ENCODE measurements at regions not wholly inside any gene's neighbourhood (a gene's known extent, or its start where the extent isn't known, plus 50 kb on each side); places are given as distances from the start of the nearest gene placed in this dataset.

DNA sequence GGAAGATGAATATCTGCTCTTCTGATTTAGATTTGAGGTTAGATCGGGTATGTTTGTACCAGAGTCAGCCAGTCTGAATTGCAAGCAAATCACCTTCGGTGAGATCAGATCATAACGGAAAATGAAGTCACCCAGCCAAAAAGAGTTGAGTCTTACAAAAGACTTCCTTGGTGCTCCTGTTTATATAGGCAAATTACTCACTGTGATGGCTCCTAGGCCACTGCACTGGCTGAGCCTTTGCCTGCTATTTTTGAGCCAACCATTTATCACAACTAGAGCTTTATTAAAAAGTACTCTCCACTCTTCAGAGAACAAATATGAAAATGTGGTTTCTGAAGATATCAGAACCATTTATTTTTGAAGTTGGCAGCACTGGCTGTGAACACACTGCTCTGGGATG, 277.7 kb upstream of the PCSK5 start:
- no peaks in the 10 kb centered on the region for H4K20me1 ChIP-seq (ENCODE audit: insufficient read depth, low read length)
- no peak overlapping the region for H3K9ac ChIP-seq (ENCODE audit: insufficient read depth, low read depth, low read length)
- DNase-seq (ENCODE audit: low spot score) = no peak
- H3K79me2 ChIP-seq (ENCODE audit: insufficient read depth, low read length) = no peaks in the 10 kb centered on the region
- 0% methylated on average over 3 of the region's 3 CpGs for WGBS (ENCODE audit: low lambda C conversion rate)
- intact Hi-C loops (cut with micrococcal nuclease; ENCODE audit: unreplicated experiment) = no loop called here
- CTCF ChIA-PET (ENCODE audit: low intra/inter-chr PET ratio, low total read pairs) = no interaction called here
- H3K27me3 ChIP-seq (ENCODE audit: control insufficient read depth in 1 of 2, insufficient read depth in 2 of 2, low read length in 2 of 2) = no peaks in the 10 kb centered on the region
- H3K4me3 ChIP-seq (replicated peaks in 1 of 3; ENCODE audit: insufficient read depth in 1 of 3, low read depth in 2 of 3, low read length in 3 of 3) = no peak overlapping the region
- FAIRE-seq = no peak
- BruUV-seq (replicated peaks) = no TSS peak
- H3K36me3 ChIP-seq (replicated peaks in 1 of 2; ENCODE audit: control insufficient read depth in 1 of 2, insufficient read depth in 2 of 2, low read length in 2 of 2) = no peaks in the 10 kb centered on the region
- no peak overlapping the region for H2AFZ ChIP-seq (ENCODE audit: low read length)
- no peaks in the 10 kb centered on the region for H3K9me3 ChIP-seq (ENCODE audit: low read length)
- in situ Hi-C loops (cut with HindIII; ENCODE audit: extremely low pct_ligation_motif_present, low pct_unique_long_range_greater_than_20kb) = no loop called here
- POLR2A ChIA-PET = no interaction called here
- no peak for TF ChIP-seq THAP7 (CRISPR knock-in tag; IDR thresholded peaks at IDR 0.05)
- TF ChIP-seq, protein P1, sequence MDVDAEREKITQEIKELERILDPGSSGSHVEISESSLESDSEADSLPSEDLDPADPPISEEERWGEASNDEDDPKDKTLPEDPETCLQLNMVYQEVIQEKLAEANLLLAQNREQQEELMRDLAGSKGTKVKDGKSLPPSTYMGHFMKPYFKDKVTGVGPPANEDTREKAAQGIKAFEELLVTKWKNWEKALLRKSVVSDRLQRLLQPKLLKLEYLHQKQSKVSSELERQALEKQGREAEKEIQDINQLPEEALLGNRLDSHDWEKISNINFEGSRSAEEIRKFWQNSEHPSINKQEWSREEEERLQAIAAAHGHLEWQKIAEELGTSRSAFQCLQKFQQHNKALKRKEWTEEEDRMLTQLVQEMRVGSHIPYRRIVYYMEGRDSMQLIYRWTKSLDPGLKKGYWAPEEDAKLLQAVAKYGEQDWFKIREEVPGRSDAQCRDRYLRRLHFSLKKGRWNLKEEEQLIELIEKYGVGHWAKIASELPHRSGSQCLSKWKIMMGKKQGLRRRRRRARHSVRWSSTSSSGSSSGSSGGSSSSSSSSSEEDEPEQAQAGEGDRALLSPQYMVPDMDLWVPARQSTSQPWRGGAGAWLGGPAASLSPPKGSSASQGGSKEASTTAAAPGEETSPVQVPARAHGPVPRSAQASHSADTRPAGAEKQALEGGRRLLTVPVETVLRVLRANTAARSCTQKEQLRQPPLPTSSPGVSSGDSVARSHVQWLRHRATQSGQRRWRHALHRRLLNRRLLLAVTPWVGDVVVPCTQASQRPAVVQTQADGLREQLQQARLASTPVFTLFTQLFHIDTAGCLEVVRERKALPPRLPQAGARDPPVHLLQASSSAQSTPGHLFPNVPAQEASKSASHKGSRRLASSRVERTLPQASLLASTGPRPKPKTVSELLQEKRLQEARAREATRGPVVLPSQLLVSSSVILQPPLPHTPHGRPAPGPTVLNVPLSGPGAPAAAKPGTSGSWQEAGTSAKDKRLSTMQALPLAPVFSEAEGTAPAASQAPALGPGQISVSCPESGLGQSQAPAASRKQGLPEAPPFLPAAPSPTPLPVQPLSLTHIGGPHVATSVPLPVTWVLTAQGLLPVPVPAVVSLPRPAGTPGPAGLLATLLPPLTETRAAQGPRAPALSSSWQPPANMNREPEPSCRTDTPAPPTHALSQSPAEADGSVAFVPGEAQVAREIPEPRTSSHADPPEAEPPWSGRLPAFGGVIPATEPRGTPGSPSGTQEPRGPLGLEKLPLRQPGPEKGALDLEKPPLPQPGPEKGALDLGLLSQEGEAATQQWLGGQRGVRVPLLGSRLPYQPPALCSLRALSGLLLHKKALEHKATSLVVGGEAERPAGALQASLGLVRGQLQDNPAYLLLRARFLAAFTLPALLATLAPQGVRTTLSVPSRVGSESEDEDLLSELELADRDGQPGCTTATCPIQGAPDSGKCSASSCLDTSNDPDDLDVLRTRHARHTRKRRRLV (CRISPR knock-in tag; IDR thresholded peaks at IDR 0.05) = no peak
- no peaks in the 10 kb centered on the region for H3K4me1 ChIP-seq (ENCODE audit: insufficient read depth, low read length)
- no peak for ATAC-seq
- no peak overlapping the region for H3K27ac ChIP-seq (ENCODE audit: extremely low read length, insufficient read depth, low read length)
- H3K4me2 ChIP-seq (ENCODE audit: low read depth, low read length) = no peak overlapping the region

DNA sequence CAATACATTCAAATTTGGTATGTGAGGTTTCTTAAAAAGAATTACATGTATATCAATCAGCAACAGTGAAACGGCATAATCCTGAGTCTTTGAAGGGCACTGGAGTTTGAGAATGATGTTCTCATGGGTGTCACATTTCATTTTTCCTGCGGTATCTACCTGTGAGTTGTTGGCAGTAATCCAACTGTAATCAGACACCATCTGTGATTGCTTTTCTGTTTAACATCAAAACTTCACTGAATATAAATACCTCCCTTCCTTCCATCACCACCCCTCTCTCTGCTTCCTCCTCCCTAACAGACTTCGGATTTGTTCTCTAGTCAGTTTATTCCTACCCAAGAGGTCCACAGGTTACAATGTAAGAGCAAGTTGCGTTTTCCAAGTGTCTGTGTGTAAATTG, 275.2 kb upstream of the PCSK5 start:
- intact Hi-C loops (cut with micrococcal nuclease; ENCODE audit: unreplicated experiment) (no loop called here), in situ Hi-C loops (cut with HindIII; ENCODE audit: extremely low pct_ligation_motif_present, low pct_unique_long_range_greater_than_20kb) (no loop called here)
- POLR2A ChIA-PET = no interaction called here
- Histone ChIP-seq H3K9ac (ENCODE audit: insufficient read depth, low read depth, low read length) (no peak overlapping the region), H3K4me1 (ENCODE audit: insufficient read depth, low read length) (no peaks in the 10 kb centered on the region), H3K9me3 (ENCODE audit: low read length) (no peaks in the 10 kb centered on the region; the same call in none of the 2 replicates), H3K27ac (ENCODE audit: extremely low read length, insufficient read depth, low read length) (no peak overlapping the region), H2AFZ (ENCODE audit: low read length) (no peak overlapping the region), H3K27me3 (ENCODE audit: control insufficient read depth in 1 of 2, insufficient read depth in 2 of 2, low read length in 2 of 2) (no peaks in the 10 kb centered on the region), H4K20me1 (ENCODE audit: insufficient read depth, low read length) (no peaks in the 10 kb centered on the region), H3K36me3 (replicated peaks in 1 of 2; ENCODE audit: control insufficient read depth in 1 of 2, insufficient read depth in 2 of 2, low read length in 2 of 2) (no peaks in the 10 kb centered on the region), H3K4me2 (ENCODE audit: low read depth, low read length) (no peak overlapping the region), H3K4me3 (replicated peaks in 1 of 3; ENCODE audit: insufficient read depth in 1 of 3, low read depth in 2 of 3, low read length in 3 of 3) (no peak overlapping the region), H3K79me2 (ENCODE audit: insufficient read depth, low read length) (no peaks in the 10 kb centered on the region)
- WGBS (ENCODE audit: low lambda C conversion rate) = 3% methylated on average over 4 of the region's 4 CpGs
- no peak for FAIRE-seq
- BruUV-seq (replicated peaks) = no TSS peak
- no peak for DNase-seq (ENCODE audit: low spot score)
- no peak for ATAC-seq
- CTCF ChIA-PET (ENCODE audit: low intra/inter-chr PET ratio, low total read pairs) = no interaction called here
- TF ChIP-seq ZNF549 (CRISPR knock-in tag; IDR thresholded peaks at IDR 0.05) (no peak), TMF1 (CRISPR knock-in tag; IDR thresholded peaks at IDR 0.05; ENCODE audit: low read depth) (no peak), TEAD2 (CRISPR knock-in tag; IDR thresholded peaks at IDR 0.05) (no peak), ATF1 (CRISPR knock-in tag; IDR thresholded peaks at IDR 0.05) (no peak), ATF5 (CRISPR knock-in tag; IDR thresholded peaks at IDR 0.05; ENCODE audit: low read depth) (no peak), PAF1 (CRISPR knock-in tag; IDR thresholded peaks at IDR 0.05) (no peak)
- TF ChIP-seq, protein P2, sequence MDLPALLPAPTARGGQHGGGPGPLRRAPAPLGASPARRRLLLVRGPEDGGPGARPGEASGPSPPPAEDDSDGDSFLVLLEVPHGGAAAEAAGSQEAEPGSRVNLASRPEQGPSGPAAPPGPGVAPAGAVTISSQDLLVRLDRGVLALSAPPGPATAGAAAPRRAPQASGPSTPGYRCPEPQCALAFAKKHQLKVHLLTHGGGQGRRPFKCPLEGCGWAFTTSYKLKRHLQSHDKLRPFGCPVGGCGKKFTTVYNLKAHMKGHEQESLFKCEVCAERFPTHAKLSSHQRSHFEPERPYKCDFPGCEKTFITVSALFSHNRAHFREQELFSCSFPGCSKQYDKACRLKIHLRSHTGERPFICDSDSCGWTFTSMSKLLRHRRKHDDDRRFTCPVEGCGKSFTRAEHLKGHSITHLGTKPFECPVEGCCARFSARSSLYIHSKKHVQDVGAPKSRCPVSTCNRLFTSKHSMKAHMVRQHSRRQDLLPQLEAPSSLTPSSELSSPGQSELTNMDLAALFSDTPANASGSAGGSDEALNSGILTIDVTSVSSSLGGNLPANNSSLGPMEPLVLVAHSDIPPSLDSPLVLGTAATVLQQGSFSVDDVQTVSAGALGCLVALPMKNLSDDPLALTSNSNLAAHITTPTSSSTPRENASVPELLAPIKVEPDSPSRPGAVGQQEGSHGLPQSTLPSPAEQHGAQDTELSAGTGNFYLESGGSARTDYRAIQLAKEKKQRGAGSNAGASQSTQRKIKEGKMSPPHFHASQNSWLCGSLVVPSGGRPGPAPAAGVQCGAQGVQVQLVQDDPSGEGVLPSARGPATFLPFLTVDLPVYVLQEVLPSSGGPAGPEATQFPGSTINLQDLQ (CRISPR knock-in tag; IDR thresholded peaks at IDR 0.05) = no peak
- TF ChIP-seq, protein P3, sequence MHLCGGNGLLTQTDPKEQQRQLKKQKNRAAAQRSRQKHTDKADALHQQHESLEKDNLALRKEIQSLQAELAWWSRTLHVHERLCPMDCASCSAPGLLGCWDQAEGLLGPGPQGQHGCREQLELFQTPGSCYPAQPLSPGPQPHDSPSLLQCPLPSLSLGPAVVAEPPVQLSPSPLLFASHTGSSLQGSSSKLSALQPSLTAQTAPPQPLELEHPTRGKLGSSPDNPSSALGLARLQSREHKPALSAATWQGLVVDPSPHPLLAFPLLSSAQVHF (CRISPR knock-in tag; IDR thresholded peaks at IDR 0.05) = no peak
